Neural progenitor cell (in vitro differentiated cells): ENCODE measurements at regions not wholly inside any gene's neighbourhood (a gene's known extent, or its start where the extent isn't known, plus 50 kb on each side); places are given as distances from the start of the nearest gene placed in this dataset.

ENCODE experiments used
- DNase-seq: peaks from one replicate; pipeline ENCODE4 v3.0.0-alpha.2; 2016; ENCODE audit warnings: low spot score
- H2AFZ ChIP-seq: fragments of 200-600 bp; sonication (generic); replicated peaks from 2 replicates; pipeline ENCODE4 v1.6.1; 2016; ENCODE audit warnings: antibody characterized with exemption
- H3F3A ChIP-seq: fragments of 200-600 bp; sonication (generic); 2 replicates; pipeline ENCODE4 v1.6.1; 2016; ENCODE audit warnings: antibody characterized with exemption, low read depth
- H3K27ac ChIP-seq: fragments of 200-600 bp; sonication (generic); 2 replicates; pipeline ENCODE4 v1.5.1; 2016; ENCODE audit warnings: mild to moderate bottlenecking
- H3K27me3 ChIP-seq: fragments of 200-600 bp; sonication (generic); 2 replicates; pipeline ENCODE4 v1.6.1; 2016; ENCODE audit warnings: mild to moderate bottlenecking, moderate library complexity
- H3K36me3 ChIP-seq: fragments of 200-600 bp; sonication (generic); 2 replicates; pipeline ENCODE4 v1.5.1; 2016
- H3K4me1 ChIP-seq: fragments of 200-600 bp; sonication (generic); 2 replicates; pipeline ENCODE4 v1.6.1; 2016; ENCODE audit warnings: mixed run types
- H3K4me2 ChIP-seq: fragments of 200-600 bp; sonication (generic); 2 replicates; pipeline ENCODE4 v1.6.1; 2016
- H3K4me3 ChIP-seq: fragments of 200-600 bp; sonication (generic); 2 replicates; pipeline ENCODE4 v1.5.1; 2016
- H3K79me2 ChIP-seq: fragments of 200-600 bp; sonication (generic); 2 replicates; pipeline ENCODE4 v1.6.1; 2016; ENCODE audit warnings: low read depth
- H3K9ac ChIP-seq: fragments of 200-600 bp; sonication (generic); 2 replicates; pipeline ENCODE4 v1.6.1; 2016
- H3K9me3 ChIP-seq: fragments of 200-600 bp; sonication (generic); 2 replicates; pipeline ENCODE4 v1.5.1; 2016; ENCODE audit warnings: low read depth
- H4K20me1 ChIP-seq: fragments of 200-600 bp; sonication (generic); 2 replicates; pipeline ENCODE4 v1.6.1; 2016; ENCODE audit warnings: low read depth
- H3K27ac Mint-ChIP-seq: 3 replicates; pipeline ENCODE4 v1.8.0; 2021; ENCODE audit warnings: mixed read lengths
- H3K27me3 Mint-ChIP-seq: 2 replicates; pipeline ENCODE4 v1.8.0; 2022; ENCODE audit warnings: low read depth, mild to moderate bottlenecking, inconsistent platforms, moderate library complexity, mixed read lengths; ENCODE audit not compliant: insufficient read depth
- H3K36me3 Mint-ChIP-seq: 3 replicates; pipeline ENCODE4 v1.8.0; 2021; ENCODE audit warnings: mixed read lengths
- H3K4me1 Mint-ChIP-seq: 3 replicates; pipeline ENCODE4 v1.8.0; 2021; ENCODE audit warnings: mixed read lengths
- H3K4me3 Mint-ChIP-seq: 3 replicates; pipeline ENCODE4 v1.8.0; 2021; ENCODE audit warnings: mild to moderate bottlenecking, moderate library complexity, mixed read lengths
- H3K9me3 Mint-ChIP-seq: 3 replicates; pipeline ENCODE4 v1.8.0; 2020; ENCODE audit warnings: mixed read lengths
- CTCF ChIP-seq: fragments of 200-600 bp; sonication (generic); IDR thresholded peaks from 2 replicates; pipeline ENCODE4 v1.5.1; 2017; ENCODE audit warnings: antibody characterized with exemption, mild to moderate bottlenecking
- EZH2 ChIP-seq: fragments of 200-600 bp; sonication (generic); IDR thresholded peaks from 2 replicates; pipeline ENCODE4 v1.6.1; 2017; ENCODE audit warnings: antibody characterized with exemption, mild to moderate bottlenecking, moderate library complexity
- EZH2phosphoT487 ChIP-seq: fragments of 200-600 bp; sonication (generic); IDR thresholded peaks from 2 replicates; pipeline ENCODE4 v1.6.1; 2017; ENCODE audit warnings: antibody characterized with exemption

DNA sequence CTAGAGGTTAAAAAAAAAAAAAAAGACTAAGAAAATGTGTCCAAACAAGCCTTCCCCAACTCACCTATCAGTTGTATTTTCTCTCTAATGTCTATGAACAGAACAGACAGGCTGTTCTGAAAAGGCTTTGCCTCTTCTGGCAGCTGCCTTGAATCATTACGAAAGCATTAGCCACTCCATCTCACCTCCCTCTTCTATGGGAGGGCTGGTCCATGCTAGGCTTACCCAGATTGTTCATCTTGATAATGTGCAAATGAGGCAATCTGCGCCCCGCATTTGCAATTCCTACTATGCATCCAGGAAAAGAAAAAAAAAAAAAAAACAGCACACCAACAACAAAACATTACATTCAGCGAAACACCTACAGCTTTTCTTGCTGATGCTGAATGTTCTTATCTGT, 429.9 kb upstream of the USP9Y start:
- DNase-seq = no peak
- Histone ChIP-seq H3K9ac (no peak overlapping the region), H3K36me3 (no peaks in the 10 kb centered on the region), H3K4me3 (no peak overlapping the region), H3K79me2 (no peaks in the 10 kb centered on the region), H4K20me1 (no peaks in the 10 kb centered on the region), H3K4me1 (no peaks in the 10 kb centered on the region), H3K4me2 (no peak overlapping the region), H3K27me3 (no peaks in the 10 kb centered on the region), H3F3A (no peaks in the 10 kb centered on the region), H3K27ac (no peak overlapping the region), H2AFZ (no peak overlapping the region), H3K9me3 (no peaks in the 10 kb centered on the region)
- Mint-ChIP-seq H3K27ac (no peak overlapping the region), H3K27me3 (no peaks in the 10 kb centered on the region), H3K4me3 (no peak overlapping the region), H3K36me3 (no peaks in the 10 kb centered on the region), H3K4me1 (no peaks in the 10 kb centered on the region), H3K9me3 (no peaks in the 10 kb centered on the region)
- TF ChIP-seq EZH2 (no peak), EZH2phosphoT487 (no peak), CTCF (no peak)

- no peak overlapping the region for H3K4me3 ChIP-seq
- Mint-ChIP-seq H3K9me3 (no peaks in the 10 kb centered on the region), H3K36me3 (no peaks in the 10 kb centered on the region), H3K4me3 (no peak overlapping the region), H3K4me1 (no peaks in the 10 kb centered on the region), H3K27me3 (no peaks in the 10 kb centered on the region), H3K27ac (no peak overlapping the region)
- DNase-seq = no peak
- H3K9ac ChIP-seq = no peak overlapping the region
- H3K4me2 ChIP-seq = no peak overlapping the region
- no peaks in the 10 kb centered on the region for H3K4me1 ChIP-seq
- no peaks in the 10 kb centered on the region for H3F3A ChIP-seq
- no peaks in the 10 kb centered on the region for H3K79me2 ChIP-seq
- no peaks in the 10 kb centered on the region for H3K9me3 ChIP-seq
- no peak overlapping the region for H2AFZ ChIP-seq
- TF ChIP-seq EZH2 (no peak), CTCF (no peak), EZH2phosphoT487 (no peak)
- no peak overlapping the region for H3K27ac ChIP-seq
- H4K20me1 ChIP-seq = no peaks in the 10 kb centered on the region
- no peaks in the 10 kb centered on the region for H3K36me3 ChIP-seq
- no peaks in the 10 kb centered on the region for H3K27me3 ChIP-seq
These were observed 415.4 kb upstream of the USP9Y start for GRCh38 chrY:12285608-12286007.

- H3K4me1 Mint-ChIP-seq = no peaks in the 10 kb centered on the region
- no peak overlapping the region for H2AFZ ChIP-seq
- H3K9ac ChIP-seq = no peak overlapping the region
- TF ChIP-seq CTCF (no peak), EZH2phosphoT487 (no peak), EZH2 (no peak)
- no peak for DNase-seq
- H3K27me3 ChIP-seq = no peaks in the 10 kb centered on the region
- no peak overlapping the region for H3K4me2 ChIP-seq
- H3F3A ChIP-seq = no peaks in the 10 kb centered on the region
- H3K79me2 ChIP-seq = no peaks in the 10 kb centered on the region
- H3K4me3 Mint-ChIP-seq = no peak overlapping the region
- H3K27ac ChIP-seq = no peak overlapping the region
- no peak overlapping the region for H3K27ac Mint-ChIP-seq
- H3K36me3 Mint-ChIP-seq = no peaks in the 10 kb centered on the region
- no peaks in the 10 kb centered on the region for H3K9me3 ChIP-seq
- H3K9me3 Mint-ChIP-seq = no peaks in the 10 kb centered on the region
- no peaks in the 10 kb centered on the region for H3K27me3 Mint-ChIP-seq
- H4K20me1 ChIP-seq = no peaks in the 10 kb centered on the region
- H3K4me3 ChIP-seq = no peak overlapping the region
- no peaks in the 10 kb centered on the region for H3K4me1 ChIP-seq
- H3K36me3 ChIP-seq = no peaks in the 10 kb centered on the region
These were observed 412.1 kb upstream of the USP9Y start for GRCh38 chrY:12288919-12289318.

GRCh38 chrY:12289415-12289814, 411.6 kb upstream of the USP9Y start:
- H3K36me3 ChIP-seq = no peaks in the 10 kb centered on the region
- no peak overlapping the region for H2AFZ ChIP-seq
- no peak overlapping the region for H3K9ac ChIP-seq
- no peaks in the 10 kb centered on the region for H3K36me3 Mint-ChIP-seq
- no peak overlapping the region for H3K4me2 ChIP-seq
- H3K27ac Mint-ChIP-seq = no peak overlapping the region
- no peaks in the 10 kb centered on the region for H3K4me1 Mint-ChIP-seq
- H3K4me3 Mint-ChIP-seq = no peak overlapping the region
- no peaks in the 10 kb centered on the region for H4K20me1 ChIP-seq
- no peak for TF ChIP-seq EZH2
- no peak for TF ChIP-seq CTCF
- no peak for TF ChIP-seq EZH2phosphoT487
- H3K27me3 Mint-ChIP-seq = no peaks in the 10 kb centered on the region
- no peaks in the 10 kb centered on the region for H3K79me2 ChIP-seq
- no peaks in the 10 kb centered on the region for H3K4me1 ChIP-seq
- H3K4me3 ChIP-seq = no peak overlapping the region
- H3F3A ChIP-seq = no peaks in the 10 kb centered on the region
- no peaks in the 10 kb centered on the region for H3K9me3 Mint-ChIP-seq
- no peak overlapping the region for H3K27ac ChIP-seq
- H3K9me3 ChIP-seq = no peaks in the 10 kb centered on the region
- DNase-seq = no peak
- no peaks in the 10 kb centered on the region for H3K27me3 ChIP-seq
